PC-9 (cell line): ENCODE measurements at regions not wholly inside any gene's neighbourhood (a gene's known extent, or its start where the extent isn't known, plus 50 kb on each side); places are given as distances from the start of the nearest gene placed in this dataset.

Source experiments
- BruUV-seq: library from RNA; stranded (reverse); fragments of 400-500 nt; replicated peaks from 2 replicates; lab custom pipeline; 2021; lab: Mats Ljungman, UMichigan
- CTCF ChIA-PET: fragments of 300-600 bp; sonication (Branson Sonifier 250); formaldehyde crosslinking; loops from one replicate; lab custom pipeline; 2022; ENCODE audit warnings: antibody characterized with exemption; lab: Charles Lee
- POLR2A ChIA-PET: fragments of 300-600 bp; sonication (Branson Sonifier 250); formaldehyde crosslinking; loops from one replicate; lab custom pipeline; 2022; ENCODE audit warnings: antibody characterized with exemption; ENCODE audit not compliant: unreplicated experiment; lab: Charles Lee
- DNase-seq, 2 experiments: peaks; one replicate each; pipeline versions ENCODE4 v3.0.0 to v3.0.0-alpha.2; 2015 to 2022; ENCODE audit warnings: mixed read lengths in 1 of 2
- H2AFZ ChIP-seq: fragments of 200-600 bp; sonication (generic); 2 replicates; pipeline ENCODE4 v1.8.1; 2017; ENCODE audit warnings: antibody characterized with exemption
- H3F3A ChIP-seq: fragments of 200-600 bp; sonication (generic); 2 replicates; pipeline ENCODE4 v1.8.1; 2017; ENCODE audit warnings: antibody characterized with exemption, mild to moderate bottlenecking, low read depth; ENCODE audit not compliant: insufficient read depth
- H3K27ac ChIP-seq: fragments of 200-600 bp; sonication (generic); 2 replicates; pipeline ENCODE4 v1.6.1; 2016; ENCODE audit warnings: mixed run types
- H3K27me3 ChIP-seq: fragments of 200-600 bp; sonication (generic); 2 replicates; pipeline ENCODE4 v1.6.1; 2016; ENCODE audit warnings: low read depth, mixed run types; ENCODE audit not compliant: insufficient read depth
- H3K36me3 ChIP-seq: fragments of 200-600 bp; sonication (generic); 2 replicates; pipeline ENCODE4 v1.6.1; 2016; ENCODE audit warnings: low read depth, mixed run types
- H3K4me1 ChIP-seq: fragments of 200-600 bp; sonication (generic); replicated peaks from 2 replicates; pipeline ENCODE4 v1.6.1; 2016; ENCODE audit warnings: mixed run types; ENCODE audit not compliant: insufficient read depth
- H3K4me2 ChIP-seq: fragments of 200-600 bp; sonication (generic); 2 replicates; pipeline ENCODE4 v1.6.1; 2017; ENCODE audit warnings: mixed run types
- H3K4me3 ChIP-seq: fragments of 200-600 bp; sonication (generic); 2 replicates; pipeline ENCODE4 v1.6.1; 2016; ENCODE audit warnings: mixed run types
- H3K79me2 ChIP-seq: fragments of 200-600 bp; sonication (generic); 2 replicates; pipeline ENCODE4 v1.6.1; 2017; ENCODE audit warnings: low read depth, mixed run types
- H3K9me2 ChIP-seq: fragments of 200-600 bp; sonication (generic); 2 replicates; pipeline ENCODE4 v1.8.1; 2017; ENCODE audit warnings: mild to moderate bottlenecking; ENCODE audit not compliant: insufficient read depth
- H3K9me3 ChIP-seq: fragments of 200-600 bp; sonication (generic); 2 replicates; pipeline ENCODE4 v1.8.1; 2016; ENCODE audit warnings: low read depth; ENCODE audit not compliant: insufficient read depth
- H4K20me1 ChIP-seq: fragments of 200-600 bp; sonication (generic); 2 replicates; pipeline ENCODE4 v1.8.1; 2017; ENCODE audit not compliant: insufficient read depth
- CTCF ChIP-seq: fragments of 200-600 bp; sonication (generic); conservative IDR thresholded peaks from 2 replicates; pipeline ENCODE4 v1.6.1; 2017; ENCODE audit warnings: mixed run types, antibody characterized with exemption, mild to moderate bottlenecking, moderate library complexity
- EZH2 ChIP-seq: fragments of 200-600 bp; sonication (generic); IDR thresholded peaks from 2 replicates; pipeline ENCODE4 v1.8.0; 2017; ENCODE audit warnings: antibody characterized with exemption, low read depth
- intact Hi-C: fragments of 100-400 bp; cut with micrococcal nuclease; formaldehyde crosslinking; loops from one replicate; pipeline ENCODE4 v1.10.0; 2022; ENCODE audit not compliant: unreplicated experiment

GRCh38 chr13:82720986-82721385, 1161.3 kb downstream of the SLITRK1 start:
- no peaks in the 10 kb centered on the region; the same call in 1 of the 2 replicates for H3K9me3 ChIP-seq
- CTCF ChIA-PET: no interaction called here
- no peak for TF ChIP-seq CTCF
- no peak for TF ChIP-seq EZH2
- H3K79me2 ChIP-seq: no peaks in the 10 kb centered on the region
- H3K4me2 ChIP-seq: no peak overlapping the region
- DNase-seq: no peak
- H3K4me1 ChIP-seq: no peaks in the 10 kb centered on the region
- intact Hi-C loops: no loop called here
- H3K27me3 ChIP-seq: no peaks in the 10 kb centered on the region
- POLR2A ChIA-PET: no interaction called here
- no peaks in the 10 kb centered on the region for H3K9me2 ChIP-seq
- no peak overlapping the region for H3K4me3 ChIP-seq
- no peaks in the 10 kb centered on the region for H3F3A ChIP-seq
- H3K27ac ChIP-seq: no peak overlapping the region
- BruUV-seq: no TSS peak
- H2AFZ ChIP-seq: no peak overlapping the region
- no peaks in the 10 kb centered on the region for H3K36me3 ChIP-seq
- no peaks in the 10 kb centered on the region for H4K20me1 ChIP-seq

GRCh38 chr13:82719987-82720386, 1162.3 kb downstream of the SLITRK1 start:
- Histone ChIP-seq H3K4me3 (no peak overlapping the region), H3K9me2 (no peaks in the 10 kb centered on the region), H3K79me2 (no peaks in the 10 kb centered on the region), H3F3A (no peaks in the 10 kb centered on the region), H3K27me3 (no peaks in the 10 kb centered on the region), H3K9me3 (no peaks in the 10 kb centered on the region; the same call in 1 of the 2 replicates), H3K4me2 (no peak overlapping the region), H3K36me3 (no peaks in the 10 kb centered on the region), H3K4me1 (no peaks in the 10 kb centered on the region), H3K27ac (no peak overlapping the region), H4K20me1 (no peaks in the 10 kb centered on the region), H2AFZ (no peak overlapping the region)
- TF ChIP-seq EZH2 (no peak), CTCF (no peak)
- BruUV-seq: no TSS peak
- intact Hi-C loops: no loop called here
- no peak for DNase-seq
- ChIA-PET CTCF (no interaction called here), POLR2A (no interaction called here)

GRCh38 chr13:82717249-82717648, 1165.0 kb downstream of the SLITRK1 start:
- no peaks in the 10 kb centered on the region for H3K9me2 ChIP-seq
- H3K4me2 ChIP-seq: no peak overlapping the region
- H2AFZ ChIP-seq: no peak overlapping the region
- no peaks in the 10 kb centered on the region for H3K27me3 ChIP-seq
- POLR2A ChIA-PET: no interaction called here
- intact Hi-C loops: no loop called here
- no peaks in the 10 kb centered on the region for H3F3A ChIP-seq
- no peaks in the 10 kb centered on the region for H4K20me1 ChIP-seq
- TF ChIP-seq EZH2: no peak
- no peak for TF ChIP-seq CTCF
- H3K79me2 ChIP-seq: no peaks in the 10 kb centered on the region
- no peaks in the 10 kb centered on the region for H3K4me1 ChIP-seq
- no TSS peak for BruUV-seq
- no peak overlapping the region for H3K4me3 ChIP-seq
- H3K36me3 ChIP-seq: no peaks in the 10 kb centered on the region
- H3K9me3 ChIP-seq: no peaks in the 10 kb centered on the region
- H3K27ac ChIP-seq: no peak overlapping the region
- CTCF ChIA-PET: no interaction called here
- no peak for DNase-seq
